Coronary artery (tissue), 2 donors: ENCODE measurements at regions not wholly inside any gene's neighbourhood (a gene's known extent, or its start where the extent isn't known, plus 50 kb on each side); places are given as distances from the start of the nearest gene placed in this dataset.
"Not testable (repeated sequence)": the region's sequence is repeated elsewhere in the genome, so short reads cannot be mapped to it uniquely, and the experiment has no call there.

ENCODE experiments used
- DNase-seq: peaks from one replicate; pipeline ENCODE4 v3.0.0-alpha.2; 2017; ENCODE audit warnings: low spot score
- H3K27ac ChIP-seq, 2 donors: fragments of 200-600 bp; sonication (generic); one replicate each; pipeline ENCODE4 v1.5.1; 2016 to 2019
- H3K4me3 ChIP-seq: fragments of 200-600 bp; sonication (generic); 2 replicates; pipeline ENCODE4 v1.5.1; 2016; ENCODE audit warnings: mild to moderate bottlenecking, moderate library complexity
- CTCF ChIP-seq: fragments of 200-600 bp; sonication (generic); IDR thresholded peaks from one replicate; pipeline ENCODE4 v1.5.1; 2019; ENCODE audit warnings: antibody characterized with exemption

GRCh38 chr4:75141162-75141561 lies 208.2 kb downstream of the PARM1 start:
- no peak for DNase-seq
- no peak overlapping the region for H3K4me3 ChIP-seq
- TF ChIP-seq CTCF: no peak
- no peak overlapping the region for H3K27ac ChIP-seq

DNA sequence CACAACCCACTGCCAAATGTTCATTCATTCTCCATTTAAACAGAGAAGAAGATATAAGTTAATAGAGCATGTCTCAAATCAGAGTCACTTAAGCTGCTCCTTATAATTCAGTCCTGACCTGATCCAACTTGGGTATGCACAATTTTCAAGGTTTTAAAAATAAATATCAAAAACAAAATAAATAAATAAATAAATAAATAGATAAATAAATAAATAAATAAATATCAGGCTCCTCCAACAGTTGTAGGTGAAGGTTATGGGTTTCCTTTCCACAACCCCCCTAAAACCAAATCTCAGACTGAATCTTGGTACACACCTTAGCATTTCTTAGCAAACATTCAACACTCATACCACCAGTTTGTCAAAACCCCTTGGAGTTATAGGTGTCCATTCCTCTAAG lies 204.4 kb downstream of the PARM1 start:
- no peak overlapping the region for H3K4me3 ChIP-seq
- H3K27ac ChIP-seq: no peak overlapping the region
- no peak for DNase-seq
- TF ChIP-seq CTCF: no peak

- no peak overlapping the region for H3K4me3 ChIP-seq
- TF ChIP-seq CTCF: no peak
- no peak for DNase-seq
- H3K27ac ChIP-seq: no peak overlapping the region
Observed at GRCh38 chr4:75135068-75135825, 202.3 kb downstream of the PARM1 start.

GRCh38 chr4:75126870-75127269 lies 194.0 kb downstream of the PARM1 start:
- not testable (repeated sequence) for DNase-seq, H3K27ac ChIP-seq, H3K4me3 ChIP-seq

- TF ChIP-seq CTCF: no peak
- DNase-seq: no peak
- Histone ChIP-seq H3K4me3 (no peak overlapping the region), H3K27ac (no peak overlapping the region)
Observed at GRCh38 chr4:75126058-75126457, 193.1 kb downstream of the PARM1 start.

GRCh38 chr4:75122424-75123014 lies 189.6 kb downstream of the PARM1 start:
- DNase-seq: no peak
- no peak for TF ChIP-seq CTCF
- H3K27ac ChIP-seq: no peak overlapping the region
- H3K4me3 ChIP-seq: no peak overlapping the region

DNA sequence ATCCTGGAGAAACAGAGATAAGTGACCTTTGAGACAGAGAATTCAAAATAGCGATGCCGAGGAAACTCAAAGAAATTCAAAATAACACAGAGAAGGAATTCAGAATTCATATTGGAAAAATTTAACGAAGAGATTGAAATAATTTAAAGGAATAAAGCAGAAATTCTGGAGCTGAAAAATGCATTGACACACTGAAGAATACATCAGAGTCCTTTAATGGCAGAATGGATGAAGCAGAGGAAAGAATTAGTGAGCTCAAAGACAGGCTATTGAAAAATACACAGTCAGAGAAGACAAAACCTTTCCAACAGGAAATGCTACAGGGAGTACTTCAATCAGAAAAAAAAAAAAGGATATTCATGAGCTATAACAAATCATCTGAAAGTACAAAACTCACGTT lies 185.8 kb downstream of the PARM1 start:
- no peak overlapping the region for H3K27ac ChIP-seq
- DNase-seq: no peak
- H3K4me3 ChIP-seq: no peak overlapping the region
- no peak for TF ChIP-seq CTCF
